SU-DHL-6 (cell line): ENCODE measurements at regions not wholly inside any gene's neighbourhood (a gene's known extent, or its start where the extent isn't known, plus 50 kb on each side); places are given as distances from the start of the nearest gene placed in this dataset.
"Not testable (repeated sequence)": the region's sequence is repeated elsewhere in the genome, so short reads cannot be mapped to it uniquely, and the experiment has no call there.

Experiments used
- EZH2phosphoT487 ChIP-seq: fragments of 200-600 bp; sonication (generic), shearing (Covaris generic); conservative IDR thresholded peaks from 2 replicates; pipeline ENCODE4 v1.6.1; 2018; ENCODE audit warnings: mild to moderate bottlenecking, antibody characterized with exemption, low read length, moderate library complexity, mixed read lengths
- TF ChIP-seq, protein P1 (sequence below): fragments of 200-600 bp; sonication (generic); IDR thresholded peaks from one replicate; pipeline ENCODE4 v1.5.1; 2017; ENCODE audit warnings: antibody characterized with exemption, mild to moderate bottlenecking, low read length, moderate library complexity; ENCODE audit not compliant: insufficient read depth, poor library complexity, severe bottlenecking

- TF ChIP-seq, protein P1, sequence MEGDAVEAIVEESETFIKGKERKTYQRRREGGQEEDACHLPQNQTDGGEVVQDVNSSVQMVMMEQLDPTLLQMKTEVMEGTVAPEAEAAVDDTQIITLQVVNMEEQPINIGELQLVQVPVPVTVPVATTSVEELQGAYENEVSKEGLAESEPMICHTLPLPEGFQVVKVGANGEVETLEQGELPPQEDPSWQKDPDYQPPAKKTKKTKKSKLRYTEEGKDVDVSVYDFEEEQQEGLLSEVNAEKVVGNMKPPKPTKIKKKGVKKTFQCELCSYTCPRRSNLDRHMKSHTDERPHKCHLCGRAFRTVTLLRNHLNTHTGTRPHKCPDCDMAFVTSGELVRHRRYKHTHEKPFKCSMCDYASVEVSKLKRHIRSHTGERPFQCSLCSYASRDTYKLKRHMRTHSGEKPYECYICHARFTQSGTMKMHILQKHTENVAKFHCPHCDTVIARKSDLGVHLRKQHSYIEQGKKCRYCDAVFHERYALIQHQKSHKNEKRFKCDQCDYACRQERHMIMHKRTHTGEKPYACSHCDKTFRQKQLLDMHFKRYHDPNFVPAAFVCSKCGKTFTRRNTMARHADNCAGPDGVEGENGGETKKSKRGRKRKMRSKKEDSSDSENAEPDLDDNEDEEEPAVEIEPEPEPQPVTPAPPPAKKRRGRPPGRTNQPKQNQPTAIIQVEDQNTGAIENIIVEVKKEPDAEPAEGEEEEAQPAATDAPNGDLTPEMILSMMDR, result not testable (repeated sequence)
- TF ChIP-seq EZH2phosphoT487, result not testable (repeated sequence)
Observed at GRCh38 chr21:13934887-13935342, 275.8 kb downstream of the LIPI start.
